Neuronal stem cell (in vitro differentiated cells): ENCODE measurements at regions not wholly inside any gene's neighbourhood (a gene's known extent, or its start where the extent isn't known, plus 50 kb on each side); places are given as distances from the start of the nearest gene placed in this dataset.
A peak's percentile ranks its signal among the peaks of the same experiment; 100 is the strongest.

Source experiments
- DNase-seq: peaks from one replicate; pipeline ENCODE4 v3.0.0-alpha.2; 2013; ENCODE audit warnings: low spot score
- H2AFZ ChIP-seq: one replicate; pipeline ENCODE4 v1.6.1; 2013; ENCODE audit warnings: mild to moderate bottlenecking, low read length, inconsistent platforms
- H2AK5ac ChIP-seq: 2 replicates; pipeline ENCODE4 v1.6.1; 2013; ENCODE audit warnings: low read depth, mild to moderate bottlenecking, inconsistent platforms, low read length, moderate library complexity, mixed read lengths
- H2BK120ac ChIP-seq: 2 replicates; pipeline ENCODE4 v1.6.1; 2013; ENCODE audit warnings: low read depth, mild to moderate bottlenecking, inconsistent platforms, low read length, moderate library complexity, mixed read lengths
- H2BK12ac ChIP-seq: one replicate; pipeline ENCODE4 v1.6.1; 2013; ENCODE audit warnings: low read length, inconsistent platforms
- H2BK15ac ChIP-seq: 2 replicates; pipeline ENCODE4 v1.6.1; 2013; ENCODE audit warnings: mild to moderate bottlenecking, low read length, inconsistent platforms, mixed read lengths
- H2BK5ac ChIP-seq: one replicate; pipeline ENCODE4 v1.6.1; 2013; ENCODE audit warnings: inconsistent platforms, mild to moderate bottlenecking, low read length, moderate library complexity
- H3K14ac ChIP-seq: one replicate; pipeline ENCODE4 v1.6.1; 2013; ENCODE audit warnings: low read length, inconsistent platforms
- H3K18ac ChIP-seq: 2 replicates; pipeline ENCODE4 v1.6.1; 2013; ENCODE audit warnings: low read length, inconsistent platforms
- H3K23ac ChIP-seq: 2 replicates; pipeline ENCODE4 v1.6.1; 2013; ENCODE audit warnings: low read depth, mild to moderate bottlenecking, mixed read lengths, low read length, inconsistent platforms; ENCODE audit not compliant: poor library complexity
- H3K27ac ChIP-seq: replicated peaks from 3 replicates; pipeline ENCODE4 v1.5.1; 2013; ENCODE audit warnings: low read length, inconsistent platforms
- H3K27me3 ChIP-seq, 3 experiments: 2 replicates each; pipeline ENCODE4 v1.6.1; 2013; ENCODE audit warnings: low read length in 3 of 3, mild to moderate bottlenecking in 2 of 3, inconsistent platforms in 1 of 3, low read depth in 1 of 3, mixed read lengths in 1 of 3, moderate library complexity in 1 of 3; ENCODE audit not compliant: control insufficient read depth in 3 of 3, insufficient read depth in 3 of 3
- H3K36me3 ChIP-seq, 2 donors: replicated peaks in 1 of 2; 2 replicates each; pipeline ENCODE4 v1.6.1; 2013; ENCODE audit warnings: low read length in 2 of 2; ENCODE audit not compliant: control insufficient read depth in 2 of 2, insufficient read depth in 2 of 2
- H3K4ac ChIP-seq: 2 replicates; pipeline ENCODE4 v1.6.1; 2013; ENCODE audit warnings: inconsistent platforms, mild to moderate bottlenecking, low read length, moderate library complexity
- H3K4me1 ChIP-seq, 2 donors: 1 replicate in 1 of 2; 2 replicates in 1 of 2; pipeline ENCODE4 v1.6.1; 2013; ENCODE audit warnings: low read length in 2 of 2, low read depth in 1 of 2; ENCODE audit not compliant: control insufficient read depth in 2 of 2, insufficient read depth in 1 of 2
- H3K4me2 ChIP-seq: one replicate; pipeline ENCODE4 v1.6.1; 2013; ENCODE audit warnings: mild to moderate bottlenecking, low read length, inconsistent platforms; ENCODE audit not compliant: insufficient read depth, poor library complexity, severe bottlenecking
- H3K4me3 ChIP-seq, 2 donors: 2 replicates each; pipeline ENCODE4 v1.5.1; 2013; ENCODE audit warnings: low read length in 2 of 2, mild to moderate bottlenecking in 2 of 2, inconsistent platforms in 1 of 2, moderate library complexity in 1 of 2
- H3K79me1 ChIP-seq: one replicate; pipeline ENCODE4 v1.6.1; 2013; ENCODE audit warnings: low read depth, mild to moderate bottlenecking, inconsistent platforms, low read length, moderate library complexity
- H3K9ac ChIP-seq: one replicate; pipeline ENCODE4 v1.6.1; 2013; ENCODE audit warnings: mild to moderate bottlenecking, low read depth, low read length, inconsistent platforms; ENCODE audit not compliant: poor library complexity
- H3K9me3 ChIP-seq, 2 donors: replicated peaks in 1 of 2; 2 replicates each; pipeline versions ENCODE3 to v1.6.1; 2013; ENCODE audit warnings: low read length in 2 of 2, mild to moderate bottlenecking in 2 of 2, inconsistent platforms in 1 of 2, low read depth in 1 of 2, mixed read lengths in 1 of 2, moderate library complexity in 1 of 2; ENCODE audit not compliant: control insufficient read depth in 2 of 2, insufficient read depth in 1 of 2
- H4K8ac ChIP-seq: one replicate; pipeline ENCODE4 v1.6.1; 2013; ENCODE audit warnings: low read depth, mild to moderate bottlenecking, inconsistent platforms, low read length, moderate library complexity
- H4K91ac ChIP-seq: one replicate; pipeline ENCODE4 v1.6.1; 2013; ENCODE audit warnings: low read length, low read depth, mild to moderate bottlenecking, inconsistent platforms; ENCODE audit not compliant: poor library complexity
- WGBS, 2 donors: extraction: QIAGEN DNeasy Blood & Tissue Kit; methylation state at CpG; one replicate each; pipeline ENCODE4 v1.1.7; 2013; ENCODE audit warnings: missing lambda C conversion rate in 2 of 2, mixed read lengths in 1 of 2; ENCODE audit not compliant: insufficient read length in 2 of 2, insufficient replicate concordance in 1 of 2; ENCODE audit errors: extremely low coverage in 2 of 2; 5-methylcytosine and 5-hydroxymethylcytosine counted together

DNA sequence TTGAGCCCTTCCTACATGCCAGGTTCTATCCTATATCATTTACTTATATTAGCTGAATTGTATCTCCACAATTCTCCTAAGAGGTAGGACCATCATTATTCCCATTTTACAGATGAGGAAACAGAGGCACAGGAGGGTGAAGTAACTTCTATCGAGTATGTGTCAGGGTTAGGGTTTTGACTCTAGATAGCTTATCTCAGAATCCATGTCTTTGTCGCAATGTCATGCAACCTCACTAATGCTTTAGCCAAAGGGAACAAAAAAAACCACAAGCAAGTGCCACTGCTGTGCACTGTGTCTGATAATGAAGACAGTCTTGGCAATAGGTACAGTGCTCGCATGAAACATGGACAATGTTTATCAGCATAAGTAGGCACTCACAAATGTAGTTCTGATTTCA is 95.4 kb upstream of the CLDN14 start:
- no peak overlapping the region for H3K4me3 ChIP-seq
- no peak for DNase-seq
- H3K79me1 ChIP-seq: no peaks in the 10 kb centered on the region
- H3K23ac ChIP-seq: no peak overlapping the region
- H2BK15ac ChIP-seq: no peak overlapping the region
- H3K27me3 ChIP-seq: peaks cover 0 to 20% (median 0%) of the 10 kb centered on the region in 3 experiments
- no peak overlapping the region for H3K9ac ChIP-seq
- no peak overlapping the region for H2AFZ ChIP-seq
- no peak overlapping the region for H2BK120ac ChIP-seq
- no peak overlapping the region for H3K18ac ChIP-seq
- no peak overlapping the region for H3K14ac ChIP-seq
- H3K36me3 ChIP-seq: no peaks in the 10 kb centered on the region
- H3K4me2 ChIP-seq: no peak overlapping the region
- no CpG with 5 or more reads among the region's 3 CpGs for WGBS, 2 donors
- H2BK12ac ChIP-seq: no peak overlapping the region
- H2BK5ac ChIP-seq: no peak overlapping the region
- no peak overlapping the region for H4K8ac ChIP-seq
- H3K4ac ChIP-seq: no peak overlapping the region
- H3K4me1 ChIP-seq: no peaks in the 10 kb centered on the region
- H3K9me3 ChIP-seq: no peaks in the 10 kb centered on the region
- no peak overlapping the region for H2AK5ac ChIP-seq
- H4K91ac ChIP-seq: no peak overlapping the region
- H3K27ac ChIP-seq: no peak overlapping the region

DNA sequence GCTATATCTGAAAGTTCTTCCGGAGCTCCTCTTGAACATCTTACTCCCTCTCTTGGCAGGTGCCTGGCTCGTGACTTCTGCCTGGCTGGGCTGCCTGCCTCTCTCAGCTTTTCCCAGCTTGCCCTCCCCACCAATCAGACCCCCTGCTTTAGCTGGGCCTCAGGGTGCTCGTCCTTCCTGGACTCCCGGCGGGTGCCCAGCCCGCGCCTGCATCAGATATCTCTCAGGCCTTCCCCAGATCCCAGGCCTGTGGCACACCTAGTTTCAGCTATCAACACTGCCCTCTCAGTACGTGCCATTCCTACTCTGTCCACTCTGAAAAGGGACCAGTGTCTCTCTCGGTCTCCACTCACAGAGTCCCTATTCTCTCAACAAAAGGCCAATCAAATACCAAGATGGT is 96.5 kb upstream of the CLDN14 start:
- H2AK5ac ChIP-seq: no peak overlapping the region
- H3K14ac ChIP-seq: no peak overlapping the region
- H3K4me3 ChIP-seq: no peak overlapping the region
- H2AFZ ChIP-seq: no peak overlapping the region
- no peak overlapping the region for H2BK120ac ChIP-seq
- no peak overlapping the region for H4K91ac ChIP-seq
- no peak for DNase-seq
- no peaks in the 10 kb centered on the region for H3K9me3 ChIP-seq
- no peak overlapping the region for H3K9ac ChIP-seq
- no peak overlapping the region for H3K4me2 ChIP-seq
- peak overlapping the region; percentile 1 for H3K18ac ChIP-seq
- no CpG with 5 or more reads among the region's 9 CpGs for WGBS, 2 donors
- no peak overlapping the region for H4K8ac ChIP-seq
- no peaks in the 10 kb centered on the region for H3K79me1 ChIP-seq
- H2BK15ac ChIP-seq: no peak overlapping the region
- no peaks in the 10 kb centered on the region for H3K4me1 ChIP-seq
- no peak overlapping the region for H2BK12ac ChIP-seq
- no peak overlapping the region for H3K27ac ChIP-seq
- no peak overlapping the region for H2BK5ac ChIP-seq
- no peaks in the 10 kb centered on the region for H3K36me3 ChIP-seq
- H3K27me3 ChIP-seq: peaks cover 0 to 23% (median 0%) of the 10 kb centered on the region in 3 experiments
- no peak overlapping the region for H3K23ac ChIP-seq
- H3K4ac ChIP-seq: no peak overlapping the region

DNA sequence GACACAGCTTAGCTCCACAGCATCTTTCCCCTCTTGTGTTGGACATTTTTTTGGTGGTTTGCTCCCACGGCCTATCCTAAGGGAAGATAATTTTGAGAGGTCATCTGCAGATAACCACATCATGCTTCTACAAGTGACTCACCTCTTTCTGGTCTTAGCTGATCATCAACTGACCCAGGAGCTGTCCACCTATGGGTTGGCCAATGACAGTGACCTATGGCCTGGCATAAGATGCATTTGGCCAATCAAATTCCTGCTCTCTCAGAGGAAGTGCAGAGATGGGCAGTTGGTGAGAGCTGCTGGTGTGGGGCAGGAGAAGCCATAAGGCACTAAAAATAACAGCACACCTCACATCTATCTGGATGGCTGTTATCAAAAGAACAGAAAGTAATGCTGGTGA is 100.0 kb upstream of the CLDN14 start:
- Histone ChIP-seq H2BK5ac (no peak overlapping the region), H3K18ac (no peak overlapping the region), H3K4ac (no peak overlapping the region), H3K79me1 (no peaks in the 10 kb centered on the region), H3K9me3 (no peaks in the 10 kb centered on the region), H2BK15ac (no peak overlapping the region), H3K14ac (no peak overlapping the region), H2AK5ac (no peak overlapping the region), H4K91ac (no peak overlapping the region), H3K4me3 (no peak overlapping the region), H3K4me2 (no peak overlapping the region), H4K8ac (no peak overlapping the region), H3K23ac (no peak overlapping the region), H2BK12ac (no peak overlapping the region), H3K27ac (no peak overlapping the region), H3K27me3 (peaks cover 0 to 16% (median 0%) of the 10 kb centered on the region in 3 experiments), H3K9ac (no peak overlapping the region), H3K4me1 (no peaks in the 10 kb centered on the region), H2BK120ac (no peak overlapping the region), H3K36me3 (no peaks in the 10 kb centered on the region), H2AFZ (no peak overlapping the region)
- WGBS, 2 donors: no CpG with 5 or more reads among the region's 1 CpG
- DNase-seq: no peak

DNA sequence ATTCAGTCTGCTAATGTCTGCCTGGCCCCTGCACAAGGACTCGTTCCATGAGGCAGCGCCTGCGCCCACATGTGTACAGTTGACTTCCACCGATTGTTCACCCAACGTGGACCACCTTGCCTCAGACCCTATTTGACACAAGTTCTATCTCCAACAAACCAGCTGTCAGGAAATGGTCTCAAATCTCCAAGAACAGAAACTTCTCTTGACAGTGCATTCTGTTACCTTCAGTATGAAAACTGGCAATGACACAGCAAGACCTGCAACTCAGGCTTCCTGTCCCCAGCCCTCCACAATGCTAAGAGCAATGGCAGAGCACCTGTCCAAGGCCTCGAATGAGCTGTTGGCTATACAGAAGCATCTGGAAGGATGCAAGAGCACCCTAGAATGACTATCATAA is 102.3 kb upstream of the CLDN14 start:
- Histone ChIP-seq H2BK120ac (no peak overlapping the region), H3K23ac (no peak overlapping the region), H4K8ac (no peak overlapping the region), H3K4ac (no peak overlapping the region), H3K36me3 (no peaks in the 10 kb centered on the region), H3K9ac (no peak overlapping the region), H3K4me3 (no peak overlapping the region), H3K79me1 (no peaks in the 10 kb centered on the region), H2BK5ac (no peak overlapping the region), H2AFZ (no peak overlapping the region), H3K27me3 (peaks cover 0 to 7% (median 0%) of the 10 kb centered on the region in 3 experiments), H3K18ac (no peak overlapping the region), H2BK12ac (no peak overlapping the region), H3K4me1 (no peaks in the 10 kb centered on the region), H3K4me2 (no peak overlapping the region), H3K14ac (no peak overlapping the region), H2AK5ac (no peak overlapping the region), H2BK15ac (no peak overlapping the region), H3K27ac (no peak overlapping the region), H3K9me3 (peaks cover 0 to 3% of the 10 kb centered on the region in 2 donors), H4K91ac (no peak overlapping the region)
- no peak for DNase-seq
- no CpG with 5 or more reads among the region's 6 CpGs for WGBS, 2 donors
